H1 (cell line): ENCODE measurements at regions not wholly inside any gene's neighbourhood (a gene's known extent, or its start where the extent isn't known, plus 50 kb on each side); places are given as distances from the start of the nearest gene placed in this dataset.

ENCODE experiments used
- CTCF ChIA-PET: fragments of 300-600 bp; sonication (Branson Sonifier 250); formaldehyde crosslinking; loops from one replicate; lab custom pipeline; 2021; ENCODE audit not compliant: partially characterized antibody; lab: Charles Lee
- POLR2A ChIA-PET: fragments of 300-600 bp; sonication (Branson Sonifier 250); formaldehyde crosslinking; loops from one replicate; lab custom pipeline; 2021; ENCODE audit warnings: inconsistent platforms; ENCODE audit not compliant: partially characterized antibody; lab: Charles Lee
- DNase-seq, 2 experiments: peaks; one replicate each; pipeline versions ENCODE4 v3.0.0 to v3.0.0-alpha.2; 2010 to 2022; ENCODE audit warnings: low spot score in 2 of 2, low read depth in 1 of 2, mixed read lengths in 1 of 2
- FAIRE-seq: peaks from 2 replicates; lab custom pipeline; 2011; peaks lifted over from hg19 to GRCh38; lab: Jason Lieb, UNC
- H2AFZ ChIP-seq: 2 replicates; pipeline ENCODE4 v1.8.1; 2012; ENCODE audit warnings: low read length, inconsistent platforms
- H2AK5ac ChIP-seq: 2 replicates; pipeline ENCODE4 v1.6.1; 2013; ENCODE audit warnings: low read depth, low read length
- H2BK120ac ChIP-seq: replicated peaks from 2 replicates; pipeline ENCODE3; 2013; ENCODE audit warnings: low read depth, low read length, inconsistent platforms
- H2BK12ac ChIP-seq: 2 replicates; pipeline ENCODE4 v1.6.1; 2013; ENCODE audit warnings: low read depth, low read length
- H2BK15ac ChIP-seq: 2 replicates; pipeline ENCODE4 v1.6.1; 2013; ENCODE audit warnings: low read length
- H2BK20ac ChIP-seq: 2 replicates; pipeline ENCODE4 v1.6.1; 2013; ENCODE audit warnings: low read length
- H2BK5ac ChIP-seq: 2 replicates; pipeline ENCODE4 v1.6.1; 2013; ENCODE audit warnings: low read depth, low read length
- H3K14ac ChIP-seq: 2 replicates; pipeline ENCODE4 v1.6.1; 2013; ENCODE audit warnings: inconsistent platforms; ENCODE audit not compliant: insufficient read length
- H3K18ac ChIP-seq: 2 replicates; pipeline ENCODE4 v1.6.1; 2013; ENCODE audit warnings: low read length; ENCODE audit errors: extremely low read depth
- H3K23ac ChIP-seq: 2 replicates; pipeline ENCODE4 v1.6.1; 2013; ENCODE audit warnings: inconsistent platforms; ENCODE audit not compliant: insufficient read length
- H3K23me2 ChIP-seq: 2 replicates; pipeline ENCODE4 v1.6.1; 2013; ENCODE audit warnings: low read depth, low read length
- H3K27ac ChIP-seq: 2 replicates; pipeline ENCODE4 v1.6.1; 2011; ENCODE audit warnings: low read depth, low read length, inconsistent platforms
- H3K27me3 ChIP-seq, 4 experiments: replicated peaks in 1 of 4; 1 replicate in 1 of 4; 2 replicates in 3 of 4; pipeline versions ENCODE4 v1.6.1 to v1.8.1; 2011 to 2013; ENCODE audit warnings: low read length in 3 of 4, mild to moderate bottlenecking in 3 of 4, inconsistent platforms in 2 of 4, mixed read lengths in 2 of 4, moderate library complexity in 1 of 4; ENCODE audit not compliant: control insufficient read depth in 3 of 4, insufficient read depth in 3 of 4; ENCODE audit errors: extremely low read depth in 1 of 4
- H3K36me3 ChIP-seq, 4 experiments: 2 replicates each; pipeline versions ENCODE4 v1.6.1 to v1.8.1; 2011 to 2013; ENCODE audit warnings: mild to moderate bottlenecking in 4 of 4, low read length in 3 of 4, moderate library complexity in 2 of 4, control low read depth in 1 of 4, inconsistent platforms in 1 of 4; ENCODE audit not compliant: insufficient read depth in 4 of 4, control insufficient read depth in 2 of 4
- H3K4ac ChIP-seq: replicated peaks from 2 replicates; pipeline ENCODE3; 2013; ENCODE audit warnings: low read length, low read depth, mixed read lengths, inconsistent platforms; ENCODE audit not compliant: insufficient read length
- H3K4me1 ChIP-seq, 4 experiments: replicated peaks in 1 of 4; 1 replicate in 1 of 4; 2 replicates in 3 of 4; pipeline versions ENCODE4 v1.6.1 to v1.8.1; 2011 to 2013; ENCODE audit warnings: low read length in 3 of 4, inconsistent platforms in 2 of 4, mixed read lengths in 1 of 4; ENCODE audit not compliant: insufficient read depth in 4 of 4, control insufficient read depth in 3 of 4
- H3K4me2 ChIP-seq, 2 experiments: 2 replicates each; pipeline versions ENCODE4 v1.6.1 to v1.8.1; 2011 to 2013; ENCODE audit warnings: low read depth in 2 of 2, low read length in 2 of 2, control low read depth in 1 of 2, inconsistent platforms in 1 of 2, mild to moderate bottlenecking in 1 of 2; ENCODE audit not compliant: insufficient read depth in 1 of 2
- H3K4me3 ChIP-seq, 4 experiments: fragments of 200-600, 300-600 bp in 1 of 4; sonication (generic), shearing (Covaris generic), sonication (Bioruptor Twin) in 1 of 4; 2 replicates each; pipeline versions ENCODE4 v1.5.1 to v1.8.1; 2011 to 2016; ENCODE audit warnings: low read length in 4 of 4, low read depth in 3 of 4, control low read depth in 2 of 4, inconsistent platforms in 2 of 4, mild to moderate bottlenecking in 2 of 4, mixed read lengths in 1 of 4, moderate library complexity in 1 of 4; ENCODE audit not compliant: insufficient read depth in 2 of 4; ENCODE audit errors: extremely low read depth in 1 of 4
- H3K56ac ChIP-seq: replicated peaks from 2 replicates; pipeline ENCODE3; 2013; ENCODE audit warnings: low read depth, mild to moderate bottlenecking, mixed read lengths, low read length, inconsistent platforms; ENCODE audit not compliant: insufficient read length
- H3K79me1 ChIP-seq: 2 replicates; pipeline ENCODE4 v1.6.1; 2013; ENCODE audit warnings: low read depth, low read length, control low read depth
- H3K79me2 ChIP-seq, 2 experiments: 2 replicates each; pipeline versions ENCODE4 v1.6.1 to v1.8.1; 2012 to 2013; ENCODE audit warnings: low read length in 2 of 2, mild to moderate bottlenecking in 2 of 2, inconsistent platforms in 1 of 2; ENCODE audit not compliant: insufficient read depth in 2 of 2, control insufficient read depth in 1 of 2
- H3K9ac ChIP-seq, 4 experiments: replicated peaks in 1 of 4; 1 replicate in 1 of 4; 2 replicates in 3 of 4; pipeline versions ENCODE4 v1.6.1 to v1.8.1; 2011 to 2013; ENCODE audit warnings: low read depth in 3 of 4, low read length in 3 of 4, control low read depth in 2 of 4, mild to moderate bottlenecking in 2 of 4, moderate library complexity in 2 of 4, inconsistent platforms in 1 of 4; ENCODE audit errors: extremely low read depth in 1 of 4
- H3K9me3 ChIP-seq, 2 experiments: 2 replicates each; pipeline versions ENCODE4 v1.6.1 to v1.8.1; 2012 to 2013; ENCODE audit warnings: mild to moderate bottlenecking in 2 of 2, moderate library complexity in 2 of 2, control low read depth in 1 of 2, inconsistent platforms in 1 of 2, low read depth in 1 of 2, low read length in 1 of 2, mixed read lengths in 1 of 2; ENCODE audit not compliant: insufficient read depth in 2 of 2
- H4K20me1 ChIP-seq, 2 experiments: replicated peaks in 1 of 2; 2 replicates each; pipeline versions ENCODE3 to v1.8.1; 2011 to 2013; ENCODE audit warnings: inconsistent platforms in 2 of 2, low read length in 2 of 2, mild to moderate bottlenecking in 1 of 2; ENCODE audit not compliant: insufficient read depth in 2 of 2, control insufficient read depth in 1 of 2
- H4K5ac ChIP-seq: 2 replicates; pipeline ENCODE4 v1.6.1; 2013; ENCODE audit warnings: low read length, low read depth, mixed read lengths, inconsistent platforms; ENCODE audit not compliant: insufficient read length
- H4K8ac ChIP-seq: 2 replicates; pipeline ENCODE4 v1.8.0; 2013; ENCODE audit warnings: mild to moderate bottlenecking, moderate library complexity, low read length, inconsistent platforms; ENCODE audit not compliant: insufficient read depth; ENCODE audit errors: extremely low read depth
- H4K91ac ChIP-seq: replicated peaks from 2 replicates; pipeline ENCODE3; 2013; ENCODE audit warnings: low read length, mixed read lengths, inconsistent platforms; ENCODE audit not compliant: insufficient read length
- CHD2 ChIP-seq: IDR thresholded peaks from 2 replicates; pipeline ENCODE4 v1.6.1; 2012; ENCODE audit warnings: low read length, improper control_type of control experiment
- CTBP2 ChIP-seq: IDR thresholded peaks from 2 replicates; pipeline ENCODE4 v1.7.0; 2011; ENCODE audit warnings: borderline replicate concordance, mild to moderate bottlenecking, moderate library complexity, mixed read lengths, low read length; ENCODE audit not compliant: insufficient read depth, insufficient read length
- WGBS, 2 experiments: shearing (Covaris generic) in 1 of 2; methylation state at CpG; one replicate each; pipeline versions ENCODE4 v1.1.6 to v1.1.7; 2013 to 2015; ENCODE audit warnings: low lambda C conversion rate in 2 of 2, mixed read lengths in 2 of 2, inconsistent platforms in 1 of 2, low coverage in 1 of 2, missing lambda C conversion rate in 1 of 2; ENCODE audit not compliant: insufficient replicate concordance in 2 of 2, insufficient coverage in 1 of 2, insufficient read length in 1 of 2; ENCODE audit errors: extremely low coverage in 1 of 2, missing lambda C conversion rate in 1 of 2; 5-methylcytosine and 5-hydroxymethylcytosine counted together

- Histone ChIP-seq H3K18ac (no peak overlapping the region), H3K4me3 (peak overlapping the region; percentile 10 to 54 (median 26); a peak in 4 of 8 replicates), H2BK120ac (no peak overlapping the region), H3K79me2 (no peaks in the 10 kb centered on the region), H3K4ac (no peak overlapping the region), H3K9ac (no peak overlapping the region), H3K23me2 (peaks cover 5% of the 10 kb centered on the region; the same call in 1 of the 2 replicates), H3K9me3 (no peaks in the 10 kb centered on the region), H2BK5ac (no peak overlapping the region), H2AFZ (no peak overlapping the region), H2BK20ac (no peak overlapping the region), H3K36me3 (no peaks in the 10 kb centered on the region; a peak in 1 of 8 replicates), H2BK15ac (no peak overlapping the region), H3K27ac (no peak overlapping the region), H3K27me3 (peaks cover 85 to 98% (median 96%) of the 10 kb centered on the region in 4 experiments), H4K20me1 (peaks cover 18 to 34% of the 10 kb centered on the region in 2 experiments), H3K4me1 (peaks cover 0 to 24% (median 17%) of the 10 kb centered on the region in 4 experiments; a peak in 6 of 7 replicates), H2BK12ac (no peak overlapping the region)
- POLR2A ChIA-PET: interaction anchor here (0.8 to 4.7 kb wide), 5 partner anchors 9 to 133 kb away, joined by 3 to 25 read pairs (median 4); no protein-coding TSS in a partner anchor
- 2% methylated on average over 25 of the region's 25 CpGs; no CpG with 5 or more reads in 1 of the 2 experiments for WGBS, 2 experiments
- TF ChIP-seq CTBP2: peak; percentile 96
- no peak for TF ChIP-seq CHD2
- TF ChIP-seq, all 59 proteins: peak for 1
- H2AK5ac ChIP-seq: no peak overlapping the region
- H3K56ac ChIP-seq: no peak overlapping the region
- CTCF ChIA-PET: interaction anchor here (1.4 to 4.5 kb wide), 6 partner anchors 8 to 185 kb away, joined by 3 to 27 read pairs (median 8); no protein-coding TSS in a partner anchor
- FAIRE-seq (no peak), DNase-seq (peak in 1 of 2 experiments; percentile 67)
- H3K14ac ChIP-seq: no peak overlapping the region
- H4K8ac ChIP-seq: no peak overlapping the region
- H4K91ac ChIP-seq: no peak overlapping the region
- peak overlapping the region; percentile 50 to 61 for H3K4me2 ChIP-seq
- no peak overlapping the region for H3K23ac ChIP-seq
- no peak overlapping the region for H4K5ac ChIP-seq
- H3K79me1 ChIP-seq: no peaks in the 10 kb centered on the region
Measured at GRCh38 chr4:41878991-41879491, 56.2 kb upstream of the TMEM33 start.
